SK-N-SH (cell line): ENCODE measurements at regions not wholly inside any gene's neighbourhood (a gene's known extent, or its start where the extent isn't known, plus 50 kb on each side); places are given as distances from the start of the nearest gene placed in this dataset.

Source experiments
- CTCF ChIA-PET: fragments of 300-600, 350-600 bp; formaldehyde crosslinking; extraction: SDS; loops from one replicate; lab custom pipeline; 2021; lab: Yijun Ruan, JAX
- POLR2A ChIA-PET: fragments of 350-600 bp; sonication (Branson Sonifier 250); formaldehyde crosslinking; extraction: SDS; loops from one replicate; lab custom pipeline; 2020; ENCODE audit warnings: antibody characterized with exemption, inconsistent platforms; lab: Yijun Ruan, JAX
- DNase-seq: peaks from one replicate; pipeline ENCODE4 v3.0.0; 2012
- H2AFZ ChIP-seq: fragments of 200-600 bp; sonication (generic); 2 replicates; pipeline ENCODE4 v1.8.1; 2016; ENCODE audit warnings: antibody characterized with exemption, mild to moderate bottlenecking, low read depth
- H3F3A ChIP-seq: fragments of 200-600 bp; sonication (generic); replicated peaks from 2 replicates; pipeline ENCODE3; 2016; ENCODE audit warnings: antibody characterized with exemption, mild to moderate bottlenecking; ENCODE audit not compliant: insufficient read depth
- H3K27ac ChIP-seq, 2 experiments: fragments of 200-500 bp in 1 of 2; fragments of 200-600 bp in 1 of 2; sonication (Bioruptor generic) in 1 of 2; sonication (generic), shearing (Covaris generic) in 1 of 2; 2 replicates each; pipeline versions ENCODE4 v1.5.1 to v1.6.1; 2014 to 2016; ENCODE audit warnings: low read depth in 2 of 2, inconsistent platforms in 1 of 2, low read length in 1 of 2, mild to moderate bottlenecking in 1 of 2, mixed read lengths in 1 of 2
- H3K27me3 ChIP-seq: fragments of 200-600 bp; sonication (generic), shearing (Covaris generic); 2 replicates; pipeline ENCODE4 v1.6.1; 2016; ENCODE audit warnings: mixed run types; ENCODE audit not compliant: insufficient read depth
- H3K36me3 ChIP-seq, 2 experiments: fragments of 200-500 bp in 1 of 2; fragments of 200-600 bp in 1 of 2; sonication (Bioruptor generic) in 1 of 2; sonication (generic) in 1 of 2; replicated peaks in 1 of 2; 2 replicates each; pipeline versions ENCODE3 to v1.5.1; 2014 to 2016; ENCODE audit warnings: low read length in 1 of 2, mild to moderate bottlenecking in 1 of 2; ENCODE audit not compliant: insufficient read depth in 2 of 2, control insufficient read depth in 1 of 2
- H3K4me1 ChIP-seq, 2 experiments: fragments of 200-500 bp in 1 of 2; fragments of 200-600 bp in 1 of 2; sonication (Bioruptor generic) in 1 of 2; sonication (generic), shearing (Covaris generic) in 1 of 2; 2 replicates each; pipeline versions ENCODE4 v1.5.1 to v1.6.1; 2014 to 2016; ENCODE audit warnings: low read depth in 1 of 2, low read length in 1 of 2, mixed run types in 1 of 2; ENCODE audit not compliant: insufficient read depth in 2 of 2, control insufficient read depth in 1 of 2
- H3K4me2 ChIP-seq: fragments of 200-600 bp; sonication (generic), shearing (Covaris generic); 2 replicates; pipeline ENCODE4 v1.6.1; 2017; ENCODE audit warnings: mixed run types
- H3K4me3 ChIP-seq, 2 experiments: fragments of 200-500 bp in 1 of 2; fragments of 200-600 bp in 1 of 2; sonication (Bioruptor generic) in 1 of 2; sonication (generic), shearing (Covaris generic) in 1 of 2; 2 replicates each; pipeline versions ENCODE4 v1.5.1 to v1.8.1; 2014 to 2016; ENCODE audit warnings: low read depth in 2 of 2, inconsistent platforms in 1 of 2, low read length in 1 of 2, mild to moderate bottlenecking in 1 of 2, mixed read lengths in 1 of 2, moderate library complexity in 1 of 2
- H3K79me2 ChIP-seq: fragments of 200-600 bp; sonication (generic); 2 replicates; pipeline ENCODE4 v1.8.1; 2017; ENCODE audit warnings: mild to moderate bottlenecking; ENCODE audit not compliant: insufficient read depth
- H3K9ac ChIP-seq: fragments of 200-600 bp; sonication (generic); 2 replicates; pipeline ENCODE4 v1.6.1; 2017; ENCODE audit warnings: mixed run types
- H3K9me2 ChIP-seq: fragments of 200-600 bp; sonication (generic); 2 replicates; pipeline ENCODE4 v1.6.1; 2017; ENCODE audit warnings: mixed run types
- H3K9me3 ChIP-seq: fragments of 200-600 bp; sonication (generic); 2 replicates; pipeline ENCODE4 v1.6.1; 2017; ENCODE audit warnings: mixed run types, mild to moderate bottlenecking, moderate library complexity
- H4K20me1 ChIP-seq: fragments of 200-600 bp; sonication (generic); 2 replicates; pipeline ENCODE4 v1.6.1; 2017; ENCODE audit warnings: mild to moderate bottlenecking, mixed run types; ENCODE audit not compliant: insufficient read depth
- ELF1 ChIP-seq: IDR thresholded peaks from 2 replicates; pipeline ENCODE4 v1.4.0; 2012
- EZH2phosphoT487 ChIP-seq: fragments of 200-600 bp; sonication (generic); IDR thresholded peaks from 2 replicates; pipeline ENCODE4 v1.6.1; 2017; ENCODE audit warnings: low read depth, mixed run types, mild to moderate bottlenecking, antibody characterized with exemption, moderate library complexity, borderline replicate concordance
- FOXJ3 ChIP-seq: sonication (generic); formaldehyde crosslinking; IDR thresholded peaks from 2 replicates; pipeline ENCODE4 v1.5.1; 2020; ENCODE audit warnings: mild to moderate bottlenecking, missing genetic modification reagents
- JUND ChIP-seq: IDR thresholded peaks from 2 replicates; pipeline ENCODE4 v1.4.0; 2012
- MXI1 ChIP-seq: IDR thresholded peaks from 2 replicates; pipeline ENCODE4 v1.6.1; 2012; ENCODE audit warnings: mild to moderate bottlenecking, low read depth, low read length, improper control_type of control experiment
- NFIC ChIP-seq: IDR thresholded peaks from 2 replicates; pipeline ENCODE4 v1.4.0; 2012; ENCODE audit warnings: borderline replicate concordance
- POLR2AphosphoS5 ChIP-seq: IDR thresholded peaks from 2 replicates; pipeline ENCODE4 v1.6.1; 2012; ENCODE audit warnings: low read depth, low read length
- RAD21 ChIP-seq: IDR thresholded peaks from 2 replicates; pipeline ENCODE4 v1.6.1; 2012; ENCODE audit warnings: mild to moderate bottlenecking, low read length
- RCOR1 ChIP-seq: fragments of 150-350 bp; IDR thresholded peaks from 2 replicates; pipeline ENCODE4 v1.6.1; 2017; ENCODE audit warnings: antibody characterized with exemption, low read length
- RFX5 ChIP-seq: IDR thresholded peaks from 2 replicates; pipeline ENCODE4 v1.6.1; 2012; ENCODE audit warnings: mild to moderate bottlenecking, improper control_type of control experiment, low read length
- RXRA ChIP-seq: IDR thresholded peaks from 2 replicates; pipeline ENCODE4 v1.4.0; 2012; ENCODE audit warnings: low read depth, mild to moderate bottlenecking, borderline replicate concordance
- SMC3 ChIP-seq: IDR thresholded peaks from 2 replicates; pipeline ENCODE4 v1.6.1; 2012; ENCODE audit warnings: low read depth, low read length, improper control_type of control experiment
- TAF1 ChIP-seq: IDR thresholded peaks from 2 replicates; pipeline ENCODE4 v1.6.1; 2012; ENCODE audit warnings: low read depth, mild to moderate bottlenecking, low read length, moderate library complexity, borderline replicate concordance
- TEAD4 ChIP-seq: IDR thresholded peaks from 2 replicates; pipeline ENCODE4 v1.4.0; 2012; ENCODE audit warnings: mild to moderate bottlenecking, borderline replicate concordance; ENCODE audit not compliant: insufficient read depth
- YY1 ChIP-seq: IDR thresholded peaks from 2 replicates; pipeline ENCODE4 v1.4.0; 2012; ENCODE audit warnings: low read depth, mild to moderate bottlenecking
- WGBS: methylation state at CpG from one replicate; pipeline ENCODE4 v1.1.6; 2017; ENCODE audit warnings: low lambda C conversion rate; 5-methylcytosine and 5-hydroxymethylcytosine counted together
- TF ChIP-seq, protein P1 (sequence below): IDR thresholded peaks from 2 replicates; pipeline ENCODE4 v1.4.0; 2012; ENCODE audit warnings: low read depth, borderline replicate concordance
- TF ChIP-seq, protein P2 (sequence below): IDR thresholded peaks from 2 replicates; pipeline ENCODE4 v1.4.0; 2012; ENCODE audit warnings: low read depth, borderline replicate concordance
- TF ChIP-seq, protein P3 (sequence below): IDR thresholded peaks from 2 replicates; pipeline ENCODE4 v1.6.1; 2012; ENCODE audit warnings: mild to moderate bottlenecking, low read depth, low read length, moderate library complexity

DNA sequence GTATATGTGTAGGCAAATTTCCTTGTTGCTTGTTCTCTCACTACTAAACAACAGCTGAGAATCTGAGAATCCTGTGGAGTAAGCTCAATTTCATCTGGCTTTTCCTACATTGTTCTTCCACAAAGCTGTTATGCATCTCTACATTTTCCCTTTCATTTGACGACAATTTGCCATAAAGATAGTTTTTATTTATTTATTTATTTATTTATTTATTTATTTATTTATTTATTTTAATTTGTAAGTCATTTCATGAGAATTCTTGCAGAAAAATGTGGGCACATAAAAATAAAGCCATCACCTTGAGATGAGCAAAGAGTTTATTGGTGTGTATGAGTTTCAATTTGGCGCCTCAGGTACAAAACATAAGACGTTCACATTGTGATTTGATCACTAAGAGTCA is 545.9 kb upstream of the SEL1L start:
- ChIA-PET CTCF (no interaction called here), POLR2A (no interaction called here)
- Histone ChIP-seq H3K4me1 (no peaks in the 10 kb centered on the region), H3K9ac (no peak overlapping the region), H3K4me2 (no peak overlapping the region), H3K79me2 (no peaks in the 10 kb centered on the region), H3K9me2 (no peaks in the 10 kb centered on the region), H3K36me3 (no peaks in the 10 kb centered on the region), H3F3A (no peaks in the 10 kb centered on the region), H3K9me3 (no peaks in the 10 kb centered on the region; the same call in 1 of the 2 replicates), H4K20me1 (no peaks in the 10 kb centered on the region), H2AFZ (no peak overlapping the region), H3K27ac (no peak overlapping the region), H3K27me3 (no peaks in the 10 kb centered on the region), H3K4me3 (no peak overlapping the region)
- TF ChIP-seq TAF1 (no peak), EZH2phosphoT487 (no peak), RCOR1 (no peak), RAD21 (no peak), ELF1 (no peak), YY1 (no peak), JUND (no peak), RFX5 (no peak), FOXJ3 (CRISPR knock-in tag) (no peak)
- no peak for DNase-seq
- 21% methylated on average over 3 of the region's 3 CpGs for WGBS

DNA sequence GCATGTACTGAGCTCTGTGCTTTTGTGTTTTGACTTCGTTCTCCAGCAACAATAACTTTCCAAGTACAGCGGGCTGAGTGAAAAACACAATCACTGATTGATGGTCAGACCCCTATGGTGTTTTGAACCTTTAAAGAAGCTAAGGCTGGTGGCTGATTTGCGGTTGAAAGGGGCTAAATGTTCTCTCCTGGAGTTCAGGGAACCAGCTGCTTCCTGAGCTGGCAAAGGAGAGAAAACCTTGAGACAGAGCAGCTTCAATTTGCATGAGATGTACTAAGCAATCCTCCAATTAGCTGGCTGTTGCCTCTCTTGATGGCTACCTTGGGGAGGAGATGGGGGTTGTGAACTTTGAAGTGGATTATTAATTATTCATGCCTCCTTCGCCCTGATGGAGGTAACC is 546.7 kb upstream of the SEL1L start:
- TF ChIP-seq RFX5 (no peak), EZH2phosphoT487 (no peak), TAF1 (no peak), SMC3 (no peak), TEAD4 (no peak), RXRA (no peak), NFIC (no peak), MXI1 (no peak), JUND (no peak), POLR2AphosphoS5 (no peak)
- TF ChIP-seq, protein P1, sequence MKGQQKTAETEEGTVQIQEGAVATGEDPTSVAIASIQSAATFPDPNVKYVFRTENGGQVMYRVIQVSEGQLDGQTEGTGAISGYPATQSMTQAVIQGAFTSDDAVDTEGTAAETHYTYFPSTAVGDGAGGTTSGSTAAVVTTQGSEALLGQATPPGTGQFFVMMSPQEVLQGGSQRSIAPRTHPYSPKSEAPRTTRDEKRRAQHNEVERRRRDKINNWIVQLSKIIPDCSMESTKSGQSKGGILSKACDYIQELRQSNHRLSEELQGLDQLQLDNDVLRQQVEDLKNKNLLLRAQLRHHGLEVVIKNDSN, result no peak
- TF ChIP-seq, protein P2, sequence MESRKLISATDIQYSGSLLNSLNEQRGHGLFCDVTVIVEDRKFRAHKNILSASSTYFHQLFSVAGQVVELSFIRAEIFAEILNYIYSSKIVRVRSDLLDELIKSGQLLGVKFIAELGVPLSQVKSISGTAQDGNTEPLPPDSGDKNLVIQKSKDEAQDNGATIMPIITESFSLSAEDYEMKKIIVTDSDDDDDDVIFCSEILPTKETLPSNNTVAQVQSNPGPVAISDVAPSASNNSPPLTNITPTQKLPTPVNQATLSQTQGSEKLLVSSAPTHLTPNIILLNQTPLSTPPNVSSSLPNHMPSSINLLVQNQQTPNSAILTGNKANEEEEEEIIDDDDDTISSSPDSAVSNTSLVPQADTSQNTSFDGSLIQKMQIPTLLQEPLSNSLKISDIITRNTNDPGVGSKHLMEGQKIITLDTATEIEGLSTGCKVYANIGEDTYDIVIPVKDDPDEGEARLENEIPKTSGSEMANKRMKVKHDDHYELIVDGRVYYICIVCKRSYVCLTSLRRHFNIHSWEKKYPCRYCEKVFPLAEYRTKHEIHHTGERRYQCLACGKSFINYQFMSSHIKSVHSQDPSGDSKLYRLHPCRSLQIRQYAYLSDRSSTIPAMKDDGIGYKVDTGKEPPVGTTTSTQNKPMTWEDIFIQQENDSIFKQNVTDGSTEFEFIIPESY, result no peak
- TF ChIP-seq, protein P3, sequence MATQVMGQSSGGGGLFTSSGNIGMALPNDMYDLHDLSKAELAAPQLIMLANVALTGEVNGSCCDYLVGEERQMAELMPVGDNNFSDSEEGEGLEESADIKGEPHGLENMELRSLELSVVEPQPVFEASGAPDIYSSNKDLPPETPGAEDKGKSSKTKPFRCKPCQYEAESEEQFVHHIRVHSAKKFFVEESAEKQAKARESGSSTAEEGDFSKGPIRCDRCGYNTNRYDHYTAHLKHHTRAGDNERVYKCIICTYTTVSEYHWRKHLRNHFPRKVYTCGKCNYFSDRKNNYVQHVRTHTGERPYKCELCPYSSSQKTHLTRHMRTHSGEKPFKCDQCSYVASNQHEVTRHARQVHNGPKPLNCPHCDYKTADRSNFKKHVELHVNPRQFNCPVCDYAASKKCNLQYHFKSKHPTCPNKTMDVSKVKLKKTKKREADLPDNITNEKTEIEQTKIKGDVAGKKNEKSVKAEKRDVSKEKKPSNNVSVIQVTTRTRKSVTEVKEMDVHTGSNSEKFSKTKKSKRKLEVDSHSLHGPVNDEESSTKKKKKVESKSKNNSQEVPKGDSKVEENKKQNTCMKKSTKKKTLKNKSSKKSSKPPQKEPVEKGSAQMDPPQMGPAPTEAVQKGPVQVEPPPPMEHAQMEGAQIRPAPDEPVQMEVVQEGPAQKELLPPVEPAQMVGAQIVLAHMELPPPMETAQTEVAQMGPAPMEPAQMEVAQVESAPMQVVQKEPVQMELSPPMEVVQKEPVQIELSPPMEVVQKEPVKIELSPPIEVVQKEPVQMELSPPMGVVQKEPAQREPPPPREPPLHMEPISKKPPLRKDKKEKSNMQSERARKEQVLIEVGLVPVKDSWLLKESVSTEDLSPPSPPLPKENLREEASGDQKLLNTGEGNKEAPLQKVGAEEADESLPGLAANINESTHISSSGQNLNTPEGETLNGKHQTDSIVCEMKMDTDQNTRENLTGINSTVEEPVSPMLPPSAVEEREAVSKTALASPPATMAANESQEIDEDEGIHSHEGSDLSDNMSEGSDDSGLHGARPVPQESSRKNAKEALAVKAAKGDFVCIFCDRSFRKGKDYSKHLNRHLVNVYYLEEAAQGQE, result no peak
- TF ChIP-seq, all 33 proteins: peak for 0
- WGBS, result 18% methylated on average over 4 of the region's 4 CpGs
- no peaks in the 10 kb centered on the region for H3K79me2 ChIP-seq
- H3K27ac ChIP-seq, result no peak overlapping the region
- H3F3A ChIP-seq, result no peaks in the 10 kb centered on the region
- H3K27me3 ChIP-seq, result no peaks in the 10 kb centered on the region
- no peaks in the 10 kb centered on the region for H3K4me1 ChIP-seq
- no peaks in the 10 kb centered on the region; the same call in 1 of the 2 replicates for H3K9me3 ChIP-seq
- ChIA-PET CTCF (no interaction called here), POLR2A (no interaction called here)
- no peaks in the 10 kb centered on the region for H3K36me3 ChIP-seq
- H4K20me1 ChIP-seq, result no peaks in the 10 kb centered on the region
- H3K4me3 ChIP-seq, result no peak overlapping the region
- no peak for DNase-seq
- H3K4me2 ChIP-seq, result no peak overlapping the region
- no peak overlapping the region for H2AFZ ChIP-seq
- H3K9ac ChIP-seq, result no peak overlapping the region
- H3K9me2 ChIP-seq, result no peaks in the 10 kb centered on the region
